ENCODE measurements at regions not wholly inside any gene's neighbourhood (a gene's known extent, or its start where the extent isn't known, plus 50 kb on each side); places are given as distances from the start of the nearest gene placed in this dataset.

- no peak for DNase-seq (ENCODE audit: low read depth in 1 of 2, low spot score in 1 of 2)
- Histone ChIP-seq H3K4me3 (replicated peaks; ENCODE audit: insufficient read depth, low read length) (no peak overlapping the region), H3K27ac (replicated peaks) (no peak overlapping the region), H3K27me3 (ENCODE audit: insufficient read depth, poor library complexity, severe bottlenecking) (no peaks in the 10 kb centered on the region)
- TF ChIP-seq GABPA (IDR thresholded peaks at IDR 0.05; ENCODE audit: low read depth) (no peak), CTCF (IDR thresholded peaks at IDR 0.05; ENCODE audit: insufficient read depth, low read length) (no peak), POLR2AphosphoS5 (IDR thresholded peaks at IDR 0.05; ENCODE audit: low read depth) (no peak)
Observed at GRCh38 chr9:87270221-87270847, 227.3 kb upstream of the DAPK1 start.

- no peak overlapping the region for H3K27ac ChIP-seq (replicated peaks)
- no peak for TF ChIP-seq GABPA (IDR thresholded peaks at IDR 0.05; ENCODE audit: low read depth)
- TF ChIP-seq REST (IDR thresholded peaks at IDR 0.05; ENCODE audit: insufficient replicate concordance, low read depth), result no peak
- TF ChIP-seq CTCF (IDR thresholded peaks at IDR 0.05; ENCODE audit: insufficient read depth, low read length), result no peak
- H3K4me3 ChIP-seq (replicated peaks; ENCODE audit: insufficient read depth, low read length), result no peak overlapping the region
- no peak for DNase-seq (ENCODE audit: low read depth in 1 of 2, low spot score in 1 of 2)
- H3K27me3 ChIP-seq (ENCODE audit: insufficient read depth, poor library complexity, severe bottlenecking), result no peaks in the 10 kb centered on the region
Observed at GRCh38 chr9:87270848-87271234, 226.8 kb upstream of the DAPK1 start.

- H3K4me3 ChIP-seq (replicated peaks; ENCODE audit: insufficient read depth, low read length), result no peak overlapping the region
- TF ChIP-seq GABPA (IDR thresholded peaks at IDR 0.05; ENCODE audit: low read depth) (no peak), SPI1 (IDR thresholded peaks at IDR 0.05; ENCODE audit: borderline replicate concordance, low read depth) (no peak), CTCF (IDR thresholded peaks at IDR 0.05; ENCODE audit: insufficient read depth, low read length) (no peak), POLR2AphosphoS5 (IDR thresholded peaks at IDR 0.05; ENCODE audit: low read depth) (no peak), REST (IDR thresholded peaks at IDR 0.05; ENCODE audit: insufficient replicate concordance, low read depth) (no peak)
- H3K27ac ChIP-seq (replicated peaks), result no peak overlapping the region
- no peaks in the 10 kb centered on the region for H3K27me3 ChIP-seq (ENCODE audit: insufficient read depth, poor library complexity, severe bottlenecking)
- DNase-seq (ENCODE audit: low read depth in 1 of 2, low spot score in 1 of 2), result no peak
Observed at GRCh38 chr9:87271696-87272477, 225.8 kb upstream of the DAPK1 start.
